Parathyroid adenoma (tissue), 2 donors: ENCODE measurements at regions not wholly inside any gene's neighbourhood (a gene's known extent, or its start where the extent isn't known, plus 50 kb on each side); places are given as distances from the start of the nearest gene placed in this dataset.

Experiments
- H2AFZ ChIP-seq: fragments of 300-600 bp; sonication (generic); one replicate; pipeline ENCODE4 v1.7.0; 2017; ENCODE audit warnings: antibody characterized with exemption, mild to moderate bottlenecking
- H3K27ac ChIP-seq: fragments of 300-600 bp; sonication (generic); one replicate; pipeline ENCODE4 v1.7.0; 2017
- H3K27me3 ChIP-seq: fragments of 300-600 bp; sonication (generic); one replicate; pipeline ENCODE4 v1.7.0; 2017; ENCODE audit warnings: low read length; ENCODE audit not compliant: control insufficient read depth, insufficient read depth
- H3K36me3 ChIP-seq: fragments of 300-600 bp; sonication (generic); one replicate; pipeline ENCODE4 v1.7.0; 2017; ENCODE audit warnings: low read length; ENCODE audit not compliant: control insufficient read depth, insufficient read depth
- H3K4me1 ChIP-seq: fragments of 300-600 bp; sonication (generic); one replicate; pipeline ENCODE4 v1.7.0; 2017; ENCODE audit warnings: control low read depth
- H3K4me2 ChIP-seq: fragments of 300-600 bp; sonication (generic); one replicate; pipeline ENCODE4 v1.7.0; 2017; ENCODE audit warnings: low read length
- H3K4me3 ChIP-seq: fragments of 300-600 bp; sonication (generic); one replicate; pipeline ENCODE4 v1.7.0; 2017; ENCODE audit warnings: low read depth, low read length
- H3K79me2 ChIP-seq: fragments of 300-600 bp; sonication (generic); one replicate; pipeline ENCODE4 v1.7.0; 2017; ENCODE audit warnings: control low read depth
- H3K9ac ChIP-seq: fragments of 300-600 bp; sonication (generic); one replicate; pipeline ENCODE4 v1.7.0; 2017; ENCODE audit warnings: mild to moderate bottlenecking
- H3K9me3 ChIP-seq: fragments of 300-600 bp; sonication (generic); one replicate; pipeline ENCODE4 v1.7.0; 2017; ENCODE audit warnings: low read length; ENCODE audit not compliant: control insufficient read depth
- CTCF ChIP-seq: fragments of 300-600 bp; sonication (generic); IDR thresholded peaks from one replicate; pipeline ENCODE4 v1.7.0; 2017; ENCODE audit warnings: antibody characterized with exemption, mild to moderate bottlenecking
- donor health status: primary hyperparathyroidism.

- no peak overlapping the region for H3K9ac ChIP-seq
These were observed 141.1 kb upstream of the SMIM23 start for GRCh38 chr5:171644536-171644935.

GRCh38 chr5:171646102-171647042, 139.2 kb upstream of the SMIM23 start:
- Histone ChIP-seq H3K36me3 (no peaks in the 10 kb centered on the region), H3K9me3 (no peaks in the 10 kb centered on the region), H3K4me1 (no peaks in the 10 kb centered on the region), H3K79me2 (no peaks in the 10 kb centered on the region), H3K4me3 (no peak overlapping the region), H3K27ac (no peak overlapping the region), H3K4me2 (no peak overlapping the region), H3K9ac (no peak overlapping the region), H2AFZ (no peak overlapping the region), H3K27me3 (no peaks in the 10 kb centered on the region)
- no peak for TF ChIP-seq CTCF

More at GRCh38 chr5:171644536-171644935, 141.1 kb upstream of the SMIM23 start:
- TF ChIP-seq CTCF = no peak
- no peak overlapping the region for H2AFZ ChIP-seq
- H3K4me1 ChIP-seq = no peaks in the 10 kb centered on the region
- no peaks in the 10 kb centered on the region for H3K27me3 ChIP-seq
- H3K27ac ChIP-seq = no peak overlapping the region
- H3K4me3 ChIP-seq = no peak overlapping the region
- H3K4me2 ChIP-seq = no peak overlapping the region
- H3K79me2 ChIP-seq = no peaks in the 10 kb centered on the region
- H3K9me3 ChIP-seq = no peaks in the 10 kb centered on the region
- no peaks in the 10 kb centered on the region for H3K36me3 ChIP-seq

- no peak overlapping the region for H3K4me2 ChIP-seq
- H3K36me3 ChIP-seq = no peaks in the 10 kb centered on the region
- no peak for TF ChIP-seq CTCF
- H3K27me3 ChIP-seq = no peaks in the 10 kb centered on the region
- H3K79me2 ChIP-seq = no peaks in the 10 kb centered on the region
- H3K9ac ChIP-seq = no peak overlapping the region
- no peak overlapping the region for H2AFZ ChIP-seq
- no peak overlapping the region for H3K4me3 ChIP-seq
- H3K9me3 ChIP-seq = no peaks in the 10 kb centered on the region
- H3K4me1 ChIP-seq = no peaks in the 10 kb centered on the region
- no peak overlapping the region for H3K27ac ChIP-seq
These were observed 138.3 kb upstream of the SMIM23 start for GRCh38 chr5:171647043-171647903.

GRCh38 chr5:171647904-171648260, 137.7 kb upstream of the SMIM23 start:
- no peaks in the 10 kb centered on the region for H3K27me3 ChIP-seq

More at GRCh38 chr5:171647904-171648260, 137.7 kb upstream of the SMIM23 start:
- Histone ChIP-seq H2AFZ (no peak overlapping the region), H3K9me3 (no peaks in the 10 kb centered on the region), H3K4me3 (no peak overlapping the region), H3K27ac (no peak overlapping the region), H3K9ac (no peak overlapping the region), H3K4me1 (no peaks in the 10 kb centered on the region), H3K4me2 (no peak overlapping the region), H3K36me3 (no peaks in the 10 kb centered on the region), H3K79me2 (no peaks in the 10 kb centered on the region)
- no peak for TF ChIP-seq CTCF
